ENCODE measurements at regions not wholly inside any gene's neighbourhood (a gene's known extent, or its start where the extent isn't known, plus 50 kb on each side); places are given as distances from the start of the nearest gene placed in this dataset.
A peak's percentile ranks its signal among the peaks of the same experiment; 100 is the strongest.

GRCh38 chr3:193850084-193850619 lies 257.1 kb downstream of the OPA1 start:
- DNase-seq (ENCODE audit: low spot score) = no peak

- no peak for DNase-seq (ENCODE audit: low spot score)
Observed at GRCh38 chr3:193851428-193851847, 258.4 kb downstream of the OPA1 start.

GRCh38 chr3:193851941-193852674 lies 259.1 kb downstream of the OPA1 start:
- peak; percentile 14 for DNase-seq (ENCODE audit: low spot score)

- DNase-seq (ENCODE audit: low spot score) = no peak
Observed at GRCh38 chr3:193852901-193853300, 259.9 kb downstream of the OPA1 start.

GRCh38 chr3:193853511-193854219 lies 260.7 kb downstream of the OPA1 start:
- DNase-seq (ENCODE audit: low spot score) = peak; percentile 22

GRCh38 chr3:193857996-193858395 lies 265.0 kb downstream of the OPA1 start:
- DNase-seq (ENCODE audit: low spot score) = no peak

- no peak for DNase-seq (ENCODE audit: low spot score)
Observed at GRCh38 chr3:193859195-193859594, 266.2 kb downstream of the OPA1 start.

GRCh38 chr3:193861012-193861411 lies 268.0 kb downstream of the OPA1 start:
- DNase-seq (ENCODE audit: low spot score) = no peak

GRCh38 chr3:193862843-193863242 lies 269.8 kb downstream of the OPA1 start:
- no peak for DNase-seq (ENCODE audit: low spot score)

- DNase-seq (ENCODE audit: low spot score) = no peak
Observed at GRCh38 chr3:193863657-193864357, 270.8 kb downstream of the OPA1 start.

- DNase-seq (ENCODE audit: low spot score) = no peak
Observed at GRCh38 chr3:193865339-193865738, 270.6 kb upstream of the HES1 start.

- no peak for DNase-seq (ENCODE audit: low spot score)
Observed at GRCh38 chr3:193865896-193866480, 270.0 kb upstream of the HES1 start.

- DNase-seq (ENCODE audit: low spot score) = no peak
Observed at GRCh38 chr3:193868590-193868989, 267.4 kb upstream of the HES1 start.

- peak; percentile 92 for DNase-seq (ENCODE audit: low spot score)
Observed at GRCh38 chr3:193869221-193870201, 266.4 kb upstream of the HES1 start.

- DNase-seq (ENCODE audit: low spot score) = no peak
Observed at GRCh38 chr3:193870376-193871219, 265.4 kb upstream of the HES1 start.

- DNase-seq (ENCODE audit: low spot score) = no peak
Observed at GRCh38 chr3:193871220-193871485, 264.8 kb upstream of the HES1 start.

- peak; percentile 25 for DNase-seq (ENCODE audit: low spot score)
Observed at GRCh38 chr3:193872265-193872753, 263.6 kb upstream of the HES1 start.

- no peak for DNase-seq (ENCODE audit: low spot score)
Observed at GRCh38 chr3:193873426-193874201, 262.3 kb upstream of the HES1 start.

GRCh38 chr3:193874512-193874911 lies 261.4 kb upstream of the HES1 start:
- DNase-seq (ENCODE audit: low spot score) = no peak
